GM12891 (cell line): ENCODE measurements at regions not wholly inside any gene's neighbourhood (a gene's known extent, or its start where the extent isn't known, plus 50 kb on each side); places are given as distances from the start of the nearest gene placed in this dataset.

Source experiments
- POLR2A ChIP-seq: IDR thresholded peaks from 2 replicates; pipeline ENCODE4 v1.6.1; 2011; ENCODE audit warnings: low read depth, low read length, control low read depth
- POLR2AphosphoS5 ChIP-seq: IDR thresholded peaks from 2 replicates; pipeline ENCODE4 v1.6.1; 2011; ENCODE audit warnings: low read depth, low read length, control low read depth
- POU2F2 ChIP-seq: IDR thresholded peaks from 2 replicates; pipeline ENCODE4 v1.6.1; 2011; ENCODE audit warnings: low read depth, mild to moderate bottlenecking, control low read depth, low read length, moderate library complexity
- TAF1 ChIP-seq: IDR thresholded peaks from 2 replicates; pipeline ENCODE4 v1.6.1; 2011; ENCODE audit warnings: low read depth, low read length, control low read depth

DNA sequence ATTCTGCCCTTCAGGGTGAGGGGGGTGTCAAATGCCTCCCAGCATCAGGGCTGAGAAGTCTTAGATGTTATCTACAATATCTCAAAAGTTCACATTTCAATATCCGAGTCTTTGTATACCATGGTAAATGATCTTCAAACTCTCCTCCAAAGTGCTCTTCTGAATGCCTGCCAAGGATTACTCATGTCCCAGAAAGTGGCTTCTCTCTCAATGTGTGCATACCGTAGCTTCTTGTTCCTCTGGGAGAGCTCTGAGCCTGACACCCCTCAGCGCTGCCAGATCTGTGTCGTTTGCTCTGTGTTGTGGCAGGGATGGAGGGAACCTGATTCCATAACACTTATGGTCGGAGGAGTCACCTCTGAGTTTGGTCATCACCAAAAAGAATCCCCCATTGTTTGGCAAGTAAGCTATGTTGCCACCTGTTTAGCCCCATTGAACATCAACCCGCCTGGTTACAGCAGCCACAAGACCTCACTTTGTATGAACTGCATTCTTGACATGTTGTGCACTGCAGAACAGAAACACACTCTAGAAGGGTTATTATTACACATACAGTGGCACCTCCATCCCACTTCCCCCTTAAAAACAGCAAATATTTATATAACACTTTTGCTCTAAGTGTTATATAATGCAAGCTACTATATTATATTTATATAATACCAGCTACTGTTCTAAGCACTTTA, 163.1 kb upstream of the MIR17HG start:
- TF ChIP-seq POLR2A = no peak
- TF ChIP-seq POLR2AphosphoS5 = no peak
- no peak for TF ChIP-seq TAF1
- no peak for TF ChIP-seq POU2F2
